HCT116 (cell line): ENCODE measurements at regions not wholly inside any gene's neighbourhood (a gene's known extent, or its start where the extent isn't known, plus 50 kb on each side); places are given as distances from the start of the nearest gene placed in this dataset.

ENCODE experiments used
- ATAC-seq: fragments of 200-7000 bp; cut with Tn5 transposase; 2 replicates; pipeline ENCODE4 v1.9.1; 2020; ENCODE audit warnings: mild to moderate bottlenecking, moderate library complexity
- BruUV-seq: library from RNA; stranded (reverse); fragments of 400-500 nt; replicated peaks from 2 replicates; lab custom pipeline; 2021; lab: Mats Ljungman, UMichigan
- CTCF ChIA-PET: fragments of 300-600 bp; sonication (Branson Sonifier 250); formaldehyde crosslinking; loops from one replicate; lab custom pipeline; 2021; ENCODE audit warnings: antibody characterized with exemption; lab: Charles Lee
- POLR2A ChIA-PET: fragments of 300-600, 350-600 bp; sonication (Branson Sonifier 250); formaldehyde crosslinking; loops from one replicate; lab custom pipeline; 2021; ENCODE audit warnings: antibody characterized with exemption; lab: Charles Lee
- RAD21 ChIA-PET, 2 experiments: fragments of 300-600 bp; sonication (Branson Sonifier 250); formaldehyde crosslinking; loops; one replicate each; lab custom pipeline; 2023; ENCODE audit warnings: low total read pairs in 2 of 2; ENCODE audit not compliant: uncharacterized antibody in 2 of 2, unreplicated experiment in 2 of 2, low non-redundant PET in 1 of 2; lab: Charles Lee
- DNase-seq: peaks from one replicate; pipeline ENCODE4 v3.0.0-alpha.2; 2010; ENCODE audit warnings: low read depth, low spot score
- H2AFZ ChIP-seq: fragments of 200-600 bp; shearing (Covaris generic), sonication (generic); 2 replicates; pipeline ENCODE4 v1.6.1; 2017; ENCODE audit warnings: low read depth, mixed run types, mixed read lengths, antibody characterized with exemption, low read length; ENCODE audit not compliant: poor library complexity, severe bottlenecking
- H3K27ac ChIP-seq: 2 replicates; pipeline ENCODE4 v1.5.1; 2012; ENCODE audit warnings: low read depth, low read length
- H3K27me3 ChIP-seq: fragments of 200-600 bp; sonication (generic); 2 replicates; pipeline ENCODE4 v1.6.1; 2016; ENCODE audit warnings: mixed run types, low read length, mixed read lengths; ENCODE audit not compliant: insufficient read depth
- H3K36me3 ChIP-seq, 2 experiments: fragments of 200-500 bp in 1 of 2; fragments of 200-600 bp in 1 of 2; sonication (Bioruptor generic) in 1 of 2; sonication (generic) in 1 of 2; 2 replicates each; pipeline versions ENCODE4 v1.5.1 to v1.6.1; 2014 to 2016; ENCODE audit warnings: low read length in 2 of 2, inconsistent platforms in 1 of 2, mixed read lengths in 1 of 2, mixed run types in 1 of 2; ENCODE audit not compliant: insufficient read depth in 2 of 2, control insufficient read depth in 1 of 2
- H3K4me1 ChIP-seq, 2 experiments: fragments of 200-600 bp in 1 of 2; sonication (generic) in 1 of 2; 2 replicates each; pipeline versions ENCODE4 v1.5.1 to v1.6.1; 2012 to 2017; ENCODE audit warnings: low read length in 2 of 2, inconsistent platforms in 1 of 2, mild to moderate bottlenecking in 1 of 2, mixed read lengths in 1 of 2, mixed run types in 1 of 2, moderate library complexity in 1 of 2; ENCODE audit not compliant: insufficient read depth in 2 of 2, control insufficient read depth in 1 of 2
- H3K4me2 ChIP-seq: fragments of 200-600 bp; sonication (generic); 2 replicates; pipeline ENCODE4 v1.6.1; 2017; ENCODE audit warnings: mixed run types, low read length, mixed read lengths
- H3K4me3 ChIP-seq, 2 experiments: fragments of 200-600 bp in 1 of 2; sonication (generic) in 1 of 2; replicated peaks in 1 of 2; 2 replicates each; pipeline ENCODE4 v1.5.1; 2011 to 2016; ENCODE audit warnings: low read length in 2 of 2, control low read depth in 1 of 2, low read depth in 1 of 2, mild to moderate bottlenecking in 1 of 2, mixed read lengths in 1 of 2, mixed run types in 1 of 2
- H3K79me2 ChIP-seq: fragments of 200-600 bp; sonication (generic); 2 replicates; pipeline ENCODE4 v1.6.1; 2017; ENCODE audit warnings: mild to moderate bottlenecking, mixed run types, low read length, moderate library complexity, mixed read lengths; ENCODE audit not compliant: insufficient read depth
- H3K9ac ChIP-seq: fragments of 200-600 bp; sonication (generic); 2 replicates; pipeline ENCODE4 v1.6.1; 2016; ENCODE audit warnings: low read length, mixed read lengths
- H3K9me2 ChIP-seq: fragments of 200-600 bp; sonication (generic), shearing (Covaris generic); 2 replicates; pipeline ENCODE4 v1.6.1; 2017; ENCODE audit warnings: mixed run types, mild to moderate bottlenecking, moderate library complexity; ENCODE audit not compliant: insufficient read depth
- H3K9me3 ChIP-seq, 2 experiments: fragments of 200-500 bp in 1 of 2; fragments of 200-600 bp in 1 of 2; sonication (Bioruptor generic) in 1 of 2; sonication (generic) in 1 of 2; 2 replicates each; pipeline ENCODE4 v1.6.1; 2014 to 2017; ENCODE audit warnings: low read length in 2 of 2, mixed read lengths in 2 of 2, inconsistent platforms in 1 of 2, low read depth in 1 of 2, mild to moderate bottlenecking in 1 of 2, mixed run types in 1 of 2, moderate library complexity in 1 of 2; ENCODE audit not compliant: control insufficient read depth in 1 of 2, insufficient read depth in 1 of 2
- H4K20me1 ChIP-seq: fragments of 200-600 bp; sonication (generic), shearing (Covaris generic); 2 replicates; pipeline ENCODE4 v1.6.1; 2017; ENCODE audit warnings: mixed run types, mild to moderate bottlenecking, moderate library complexity; ENCODE audit not compliant: insufficient read depth
- CBX3 ChIP-seq: IDR thresholded peaks from 2 replicates; pipeline ENCODE4 v1.6.1; 2012; ENCODE audit warnings: low read depth
- EGR1 ChIP-seq: IDR thresholded peaks from 2 replicates; pipeline ENCODE4 v1.6.1; 2012; ENCODE audit warnings: low read depth
- FOSL1 ChIP-seq: IDR thresholded peaks from 2 replicates; pipeline ENCODE4 v1.6.1; 2012; ENCODE audit warnings: low read depth
- SIN3A ChIP-seq: IDR thresholded peaks from 2 replicates; pipeline ENCODE4 v1.6.1; 2012; ENCODE audit warnings: low read depth
- SRF ChIP-seq: IDR thresholded peaks from 2 replicates; pipeline ENCODE4 v1.6.1; 2012; ENCODE audit warnings: low read depth
- ZFX ChIP-seq: fragments of 450-650 bp; IDR thresholded peaks from 2 replicates; pipeline ENCODE4 v1.6.1; 2017
- ZNF274 ChIP-seq: fragments of 200-500 bp; sonication (Bioruptor generic); IDR thresholded peaks from 2 replicates; pipeline ENCODE4 v1.6.1; 2014; ENCODE audit warnings: mild to moderate bottlenecking, low read depth, low read length, inconsistent platforms
- intact Hi-C: fragments of 100-400 bp; cut with micrococcal nuclease; formaldehyde crosslinking; loops from 2 replicates; pipeline ENCODE4 v1.10.0; 2022
- TF ChIP-seq, protein P1 (sequence below): IDR thresholded peaks from 2 replicates; pipeline ENCODE4 v1.6.1; 2011; ENCODE audit warnings: mild to moderate bottlenecking, low read length, moderate library complexity; ENCODE audit not compliant: insufficient replicate concordance; ENCODE audit errors: extremely low read depth
- TF ChIP-seq, protein P2 (sequence below), 3 experiments: fragments of 200-600 bp in 1 of 3; sonication (generic) in 1 of 3; IDR thresholded peaks in 2 of 3; conservative IDR thresholded peaks in 1 of 3; 2 replicates each; pipeline ENCODE4 v1.5.1; 2012 to 2017; ENCODE audit warnings: low read depth in 2 of 3, low read length in 2 of 3, antibody characterized with exemption in 1 of 3, borderline replicate concordance in 1 of 3, control low read depth in 1 of 3, mild to moderate bottlenecking in 1 of 3, mixed read lengths in 1 of 3, mixed run types in 1 of 3, moderate library complexity in 1 of 3; ENCODE audit not compliant: insufficient read depth in 1 of 3
- TF ChIP-seq, protein P3 (sequence below): IDR thresholded peaks from 2 replicates; pipeline ENCODE4 v1.6.1; 2012; ENCODE audit warnings: low read depth

DNA sequence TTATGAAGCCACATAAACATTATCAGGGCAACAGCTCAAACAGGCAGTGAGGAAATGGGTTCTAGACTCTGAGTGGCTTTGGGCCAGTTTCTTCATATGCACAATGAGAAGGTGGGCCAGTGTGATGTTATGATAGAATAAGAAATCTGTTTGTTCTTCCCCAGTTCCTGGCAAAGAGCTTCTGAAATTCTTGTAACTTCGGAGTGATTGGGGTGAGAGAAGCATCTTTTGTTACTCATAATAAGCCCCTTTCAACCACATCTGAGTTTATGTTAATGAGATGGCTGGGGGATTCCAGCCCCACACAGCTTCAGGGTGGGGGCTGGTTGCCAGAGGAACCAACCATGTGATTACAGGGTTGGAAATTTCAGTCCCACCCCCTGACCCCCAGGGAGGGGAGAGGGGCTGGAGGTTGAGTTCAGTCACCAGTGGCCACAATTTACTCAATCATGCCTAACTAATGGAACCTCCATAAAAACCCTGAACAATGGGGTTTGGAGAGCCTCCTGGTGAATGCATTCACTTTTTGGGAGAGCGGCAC, 57.0 kb upstream of the FRMD4B start:
- POLR2A ChIA-PET: no interaction called here
- RAD21 ChIA-PET: no interaction called here
- H3K9me2 ChIP-seq: no peaks in the 10 kb centered on the region
- no peaks in the 10 kb centered on the region for H4K20me1 ChIP-seq
- no peak overlapping the region for H2AFZ ChIP-seq
- no peaks in the 10 kb centered on the region for H3K27me3 ChIP-seq
- H3K4me2 ChIP-seq: no peak overlapping the region
- TF ChIP-seq, protein P1, sequence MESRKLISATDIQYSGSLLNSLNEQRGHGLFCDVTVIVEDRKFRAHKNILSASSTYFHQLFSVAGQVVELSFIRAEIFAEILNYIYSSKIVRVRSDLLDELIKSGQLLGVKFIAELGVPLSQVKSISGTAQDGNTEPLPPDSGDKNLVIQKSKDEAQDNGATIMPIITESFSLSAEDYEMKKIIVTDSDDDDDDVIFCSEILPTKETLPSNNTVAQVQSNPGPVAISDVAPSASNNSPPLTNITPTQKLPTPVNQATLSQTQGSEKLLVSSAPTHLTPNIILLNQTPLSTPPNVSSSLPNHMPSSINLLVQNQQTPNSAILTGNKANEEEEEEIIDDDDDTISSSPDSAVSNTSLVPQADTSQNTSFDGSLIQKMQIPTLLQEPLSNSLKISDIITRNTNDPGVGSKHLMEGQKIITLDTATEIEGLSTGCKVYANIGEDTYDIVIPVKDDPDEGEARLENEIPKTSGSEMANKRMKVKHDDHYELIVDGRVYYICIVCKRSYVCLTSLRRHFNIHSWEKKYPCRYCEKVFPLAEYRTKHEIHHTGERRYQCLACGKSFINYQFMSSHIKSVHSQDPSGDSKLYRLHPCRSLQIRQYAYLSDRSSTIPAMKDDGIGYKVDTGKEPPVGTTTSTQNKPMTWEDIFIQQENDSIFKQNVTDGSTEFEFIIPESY: no peak
- TF ChIP-seq EGR1 (no peak), ZNF274 (no peak), SIN3A (no peak), SRF (no peak), CBX3 (no peak), ZFX (no peak), FOSL1 (no peak)
- TF ChIP-seq, protein P2, sequence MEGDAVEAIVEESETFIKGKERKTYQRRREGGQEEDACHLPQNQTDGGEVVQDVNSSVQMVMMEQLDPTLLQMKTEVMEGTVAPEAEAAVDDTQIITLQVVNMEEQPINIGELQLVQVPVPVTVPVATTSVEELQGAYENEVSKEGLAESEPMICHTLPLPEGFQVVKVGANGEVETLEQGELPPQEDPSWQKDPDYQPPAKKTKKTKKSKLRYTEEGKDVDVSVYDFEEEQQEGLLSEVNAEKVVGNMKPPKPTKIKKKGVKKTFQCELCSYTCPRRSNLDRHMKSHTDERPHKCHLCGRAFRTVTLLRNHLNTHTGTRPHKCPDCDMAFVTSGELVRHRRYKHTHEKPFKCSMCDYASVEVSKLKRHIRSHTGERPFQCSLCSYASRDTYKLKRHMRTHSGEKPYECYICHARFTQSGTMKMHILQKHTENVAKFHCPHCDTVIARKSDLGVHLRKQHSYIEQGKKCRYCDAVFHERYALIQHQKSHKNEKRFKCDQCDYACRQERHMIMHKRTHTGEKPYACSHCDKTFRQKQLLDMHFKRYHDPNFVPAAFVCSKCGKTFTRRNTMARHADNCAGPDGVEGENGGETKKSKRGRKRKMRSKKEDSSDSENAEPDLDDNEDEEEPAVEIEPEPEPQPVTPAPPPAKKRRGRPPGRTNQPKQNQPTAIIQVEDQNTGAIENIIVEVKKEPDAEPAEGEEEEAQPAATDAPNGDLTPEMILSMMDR (IDR thresholded peaks at IDR 0.05 in 2 of 3, conservative IDR thresholded peaks at IDR 0.05 in 1 of 3; ENCODE audit: borderline replicate concordance in 1 of 3, insufficient read depth in 1 of 3, low read depth in 2 of 3, low read length in 2 of 3): no peak
- TF ChIP-seq, protein P3, sequence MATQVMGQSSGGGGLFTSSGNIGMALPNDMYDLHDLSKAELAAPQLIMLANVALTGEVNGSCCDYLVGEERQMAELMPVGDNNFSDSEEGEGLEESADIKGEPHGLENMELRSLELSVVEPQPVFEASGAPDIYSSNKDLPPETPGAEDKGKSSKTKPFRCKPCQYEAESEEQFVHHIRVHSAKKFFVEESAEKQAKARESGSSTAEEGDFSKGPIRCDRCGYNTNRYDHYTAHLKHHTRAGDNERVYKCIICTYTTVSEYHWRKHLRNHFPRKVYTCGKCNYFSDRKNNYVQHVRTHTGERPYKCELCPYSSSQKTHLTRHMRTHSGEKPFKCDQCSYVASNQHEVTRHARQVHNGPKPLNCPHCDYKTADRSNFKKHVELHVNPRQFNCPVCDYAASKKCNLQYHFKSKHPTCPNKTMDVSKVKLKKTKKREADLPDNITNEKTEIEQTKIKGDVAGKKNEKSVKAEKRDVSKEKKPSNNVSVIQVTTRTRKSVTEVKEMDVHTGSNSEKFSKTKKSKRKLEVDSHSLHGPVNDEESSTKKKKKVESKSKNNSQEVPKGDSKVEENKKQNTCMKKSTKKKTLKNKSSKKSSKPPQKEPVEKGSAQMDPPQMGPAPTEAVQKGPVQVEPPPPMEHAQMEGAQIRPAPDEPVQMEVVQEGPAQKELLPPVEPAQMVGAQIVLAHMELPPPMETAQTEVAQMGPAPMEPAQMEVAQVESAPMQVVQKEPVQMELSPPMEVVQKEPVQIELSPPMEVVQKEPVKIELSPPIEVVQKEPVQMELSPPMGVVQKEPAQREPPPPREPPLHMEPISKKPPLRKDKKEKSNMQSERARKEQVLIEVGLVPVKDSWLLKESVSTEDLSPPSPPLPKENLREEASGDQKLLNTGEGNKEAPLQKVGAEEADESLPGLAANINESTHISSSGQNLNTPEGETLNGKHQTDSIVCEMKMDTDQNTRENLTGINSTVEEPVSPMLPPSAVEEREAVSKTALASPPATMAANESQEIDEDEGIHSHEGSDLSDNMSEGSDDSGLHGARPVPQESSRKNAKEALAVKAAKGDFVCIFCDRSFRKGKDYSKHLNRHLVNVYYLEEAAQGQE: no peak
- CTCF ChIA-PET: interaction anchor here (1.5 kb wide), 1 partner anchor 9 kb away, joined by 4 read pairs; no protein-coding TSS in a partner anchor
- H3K79me2 ChIP-seq: no peaks in the 10 kb centered on the region
- H3K36me3 ChIP-seq: no peaks in the 10 kb centered on the region
- no peak overlapping the region for H3K9ac ChIP-seq
- no peak overlapping the region for H3K4me3 ChIP-seq
- intact Hi-C loops: no loop called here
- no TSS peak for BruUV-seq
- no peak overlapping the region for H3K27ac ChIP-seq
- ATAC-seq (no peak), DNase-seq (no peak)
- H3K4me1 ChIP-seq: no peaks in the 10 kb centered on the region
- H3K9me3 ChIP-seq: no peaks in the 10 kb centered on the region
